Endothelial cell of umbilical vein (primary cell): ENCODE measurements at regions not wholly inside any gene's neighbourhood (a gene's known extent, or its start where the extent isn't known, plus 50 kb on each side); places are given as distances from the start of the nearest gene placed in this dataset.

ENCODE experiments used
- BruUV-seq: library from RNA; stranded (reverse); fragments of 400-500 nt; replicated peaks from 2 replicates; lab custom pipeline; 2021; lab: Mats Ljungman, UMichigan
- CTCF ChIA-PET: fragments of 300-600, 350-600 bp; sonication (Branson Sonifier 250); formaldehyde crosslinking; loops from one replicate; lab custom pipeline; 2021; ENCODE audit warnings: antibody characterized with exemption, inconsistent platforms; lab: Charles Lee
- POLR2A ChIA-PET: fragments of 300-600, 350-600 bp; sonication (Branson Sonifier 250); formaldehyde crosslinking; loops from one replicate; lab custom pipeline; 2021; ENCODE audit warnings: antibody characterized with exemption, inconsistent platforms; lab: Charles Lee
- DNase-seq: peaks from one replicate; pipeline ENCODE4 v3.0.0-alpha.2; 2011; ENCODE audit warnings: low read depth, low spot score
- FAIRE-seq: peaks from 2 replicates; lab custom pipeline; 2011; peaks lifted over from hg19 to GRCh38; lab: Jason Lieb, UNC
- H2AFZ ChIP-seq: 2 replicates; pipeline ENCODE4 v1.6.0; 2012; ENCODE audit warnings: low read depth, low read length, control low read depth, inconsistent platforms
- H3K27ac ChIP-seq: 2 replicates; pipeline ENCODE4 v1.5.1; 2011; ENCODE audit warnings: low read depth, mild to moderate bottlenecking, control low read depth, low read length, moderate library complexity; ENCODE audit not compliant: insufficient read depth
- H3K27me3 ChIP-seq, 2 experiments: 2 replicates each; pipeline versions ENCODE4 v1.6.0 to v1.6.1; 2011; ENCODE audit warnings: low read length in 2 of 2, mixed read lengths in 1 of 2; ENCODE audit not compliant: control insufficient read depth in 2 of 2, insufficient read depth in 2 of 2
- H3K36me3 ChIP-seq, 2 experiments: 2 replicates in 1 of 2; 3 replicates in 1 of 2; pipeline ENCODE4 v1.5.1; 2011; ENCODE audit warnings: low read length in 2 of 2, mild to moderate bottlenecking in 1 of 2, moderate library complexity in 1 of 2; ENCODE audit not compliant: control insufficient read depth in 2 of 2, insufficient read depth in 2 of 2; ENCODE audit errors: extremely low read depth in 1 of 2
- H3K4me1 ChIP-seq: 3 replicates; pipeline ENCODE4 v1.5.1; 2011; ENCODE audit warnings: mild to moderate bottlenecking, low read length; ENCODE audit not compliant: control insufficient read depth, insufficient read depth; ENCODE audit errors: extremely low read depth
- H3K4me2 ChIP-seq: 2 replicates; pipeline ENCODE4 v1.6.1; 2011; ENCODE audit warnings: low read length, control low read depth, mixed read lengths; ENCODE audit not compliant: insufficient read depth
- H3K4me3 ChIP-seq, 3 experiments: fragments of 200-600 bp in 1 of 3; sonication (generic), shearing (Covaris generic) in 1 of 3; replicated peaks in 1 of 3; 2 replicates each; pipeline ENCODE4 v1.5.1; 2011 to 2016; ENCODE audit warnings: control low read depth in 3 of 3, low read length in 3 of 3, mild to moderate bottlenecking in 2 of 3, inconsistent platforms in 1 of 3, low read depth in 1 of 3, moderate library complexity in 1 of 3; ENCODE audit not compliant: insufficient read depth in 1 of 3
- H3K79me2 ChIP-seq: 2 replicates; pipeline ENCODE4 v1.6.0; 2012; ENCODE audit warnings: low read length, inconsistent platforms; ENCODE audit not compliant: control insufficient read depth, insufficient read depth
- H3K9ac ChIP-seq: replicated peaks from 2 replicates; pipeline ENCODE3; 2011; ENCODE audit warnings: low read length, control low read depth; ENCODE audit not compliant: insufficient read depth; ENCODE audit errors: extremely low read depth
- H3K9me1 ChIP-seq: replicated peaks from 3 replicates; pipeline ENCODE4 v1.6.0; 2011; ENCODE audit warnings: mild to moderate bottlenecking, low read length; ENCODE audit not compliant: control insufficient read depth, insufficient read depth; ENCODE audit errors: extremely low read depth
- H3K9me3 ChIP-seq: replicated peaks from 2 replicates; pipeline ENCODE4 v1.5.1; 2012; ENCODE audit warnings: low read length, inconsistent platforms; ENCODE audit not compliant: control insufficient read depth, insufficient read depth
- H4K20me1 ChIP-seq: replicated peaks from 2 replicates; pipeline ENCODE3; 2011; ENCODE audit warnings: mild to moderate bottlenecking, low read length; ENCODE audit not compliant: control insufficient read depth, insufficient read depth; ENCODE audit errors: extremely low read depth
- CTCF ChIP-seq, 2 donors: IDR thresholded peaks; 1 replicate in 1 of 2; 2 replicates in 1 of 2; pipeline ENCODE4 v1.5.1; 2011; ENCODE audit warnings: low read length in 2 of 2, mild to moderate bottlenecking in 2 of 2, moderate library complexity in 2 of 2, control low read depth in 1 of 2, inconsistent platforms in 1 of 2, low read depth in 1 of 2; ENCODE audit not compliant: insufficient read depth in 1 of 2; ENCODE audit errors: extremely low read depth in 1 of 2
- EZH2 ChIP-seq: IDR thresholded peaks from 2 replicates; pipeline ENCODE4 v1.6.1; 2012; ENCODE audit warnings: borderline replicate concordance, low read depth, mild to moderate bottlenecking, moderate library complexity, low read length, inconsistent platforms; ENCODE audit not compliant: severe bottlenecking
- FOS ChIP-seq: IDR thresholded peaks from 2 replicates; pipeline ENCODE4 v1.6.1; 2011; ENCODE audit warnings: mild to moderate bottlenecking, low read length, moderate library complexity, borderline replicate concordance; ENCODE audit not compliant: insufficient read depth
- GATA2 ChIP-seq: IDR thresholded peaks from 2 replicates; pipeline ENCODE4 v1.7.0; 2011; ENCODE audit warnings: low read depth, mild to moderate bottlenecking, moderate library complexity, mixed read lengths, low read length; ENCODE audit not compliant: insufficient read length, insufficient read depth
- JUN ChIP-seq: IDR thresholded peaks from 2 replicates; pipeline ENCODE4 v1.6.1; 2011; ENCODE audit warnings: borderline replicate concordance, low read depth; ENCODE audit not compliant: insufficient read length, insufficient read depth
- MAX ChIP-seq: IDR thresholded peaks from 2 replicates; pipeline ENCODE4 v1.6.1; 2011; ENCODE audit not compliant: insufficient read depth, insufficient read length
- MYC ChIP-seq: IDR thresholded peaks from one replicate; pipeline ENCODE4 v1.6.1; 2011; ENCODE audit warnings: mild to moderate bottlenecking, low read depth, low read length
- POLR2A ChIP-seq: IDR thresholded peaks from 2 replicates; pipeline ENCODE4 v1.6.1; 2012; ENCODE audit warnings: low read depth, mild to moderate bottlenecking, control low read depth, low read length
- POLR2AphosphoS5 ChIP-seq: IDR thresholded peaks from 2 replicates; pipeline ENCODE4 v1.6.1; 2012; ENCODE audit warnings: low read depth, mild to moderate bottlenecking, control low read depth, low read length, moderate library complexity; ENCODE audit not compliant: insufficient read depth
- dilution Hi-C: fragments of 300-500 bp; cut with MboI; formaldehyde crosslinking; loops from one replicate; pipeline ENCODE4 v1.15.0; 2019; ENCODE audit warnings: low sequenced_read_pairs; ENCODE audit not compliant: extremely low pct_ligation_motif_present
- intact Hi-C: fragments of 100-400 bp; cut with micrococcal nuclease; formaldehyde crosslinking; loops from one replicate; pipeline ENCODE4 v1.10.0; 2022

- Histone ChIP-seq H3K36me3 (no peaks in the 10 kb centered on the region), H3K79me2 (no peaks in the 10 kb centered on the region), H3K9ac (no peak overlapping the region), H4K20me1 (no peaks in the 10 kb centered on the region), H3K4me1 (no peaks in the 10 kb centered on the region), H3K4me2 (no peak overlapping the region), H3K27ac (no peak overlapping the region), H3K9me3 (no peaks in the 10 kb centered on the region), H3K27me3 (no peaks in the 10 kb centered on the region), H2AFZ (no peak overlapping the region), H3K4me3 (no peak overlapping the region), H3K9me1 (no peaks in the 10 kb centered on the region)
- DNase-seq (no peak), FAIRE-seq (no peak)
- no TSS peak for BruUV-seq
- TF ChIP-seq EZH2, result no peak
- no peak for TF ChIP-seq FOS
- TF ChIP-seq GATA2, result no peak
- TF ChIP-seq POLR2AphosphoS5, result no peak
- no peak for TF ChIP-seq POLR2A
- no peak for TF ChIP-seq CTCF (IDR thresholded peaks at IDR 0.05; ENCODE audit: extremely low read depth in 1 of 2, insufficient read depth in 1 of 2, low read depth in 1 of 2, low read length in 2 of 2)
- TF ChIP-seq JUN, result no peak
- TF ChIP-seq MYC, result no peak
- TF ChIP-seq MAX, result no peak
- intact Hi-C loops (no loop called here), dilution Hi-C loops (no loop called here)
- CTCF ChIA-PET, result no interaction called here
- POLR2A ChIA-PET, result no interaction called here
These were observed 912.1 kb downstream of the PLOD2 start for GRCh38 chr3:145248928-145249327.
